NCI-H2029 treated with DMSO at 0.1 percent for 48 hours (cell line): ENCODE measurements at regions not wholly inside any gene's neighbourhood (a gene's known extent, or its start where the extent isn't known, plus 50 kb on each side); places are given as distances from the start of the nearest gene placed in this dataset.
A peak's percentile ranks its signal among the peaks of the same experiment; 100 is the strongest.
"Not testable (repeated sequence)": the region's sequence is repeated elsewhere in the genome, so short reads cannot be mapped to it uniquely, and the experiment has no call there.

ENCODE experiments used
- DNase-seq: peaks from one replicate; lab custom pipeline; 2025; lab: John Stamatoyannopoulos, UW

- no peak for DNase-seq
These were observed 51.2 kb upstream of the RDX start for GRCh38 chr11:110347660-110348059.

- no peak for DNase-seq
These were observed 53.0 kb upstream of the RDX start for GRCh38 chr11:110349138-110349996.

- DNase-seq: not testable (repeated sequence)
These were observed 53.6 kb upstream of the RDX start for GRCh38 chr11:110349997-110350383.

- no peak for DNase-seq
These were observed 58.8 kb upstream of the RDX start for GRCh38 chr11:110355011-110355744.

DNA sequence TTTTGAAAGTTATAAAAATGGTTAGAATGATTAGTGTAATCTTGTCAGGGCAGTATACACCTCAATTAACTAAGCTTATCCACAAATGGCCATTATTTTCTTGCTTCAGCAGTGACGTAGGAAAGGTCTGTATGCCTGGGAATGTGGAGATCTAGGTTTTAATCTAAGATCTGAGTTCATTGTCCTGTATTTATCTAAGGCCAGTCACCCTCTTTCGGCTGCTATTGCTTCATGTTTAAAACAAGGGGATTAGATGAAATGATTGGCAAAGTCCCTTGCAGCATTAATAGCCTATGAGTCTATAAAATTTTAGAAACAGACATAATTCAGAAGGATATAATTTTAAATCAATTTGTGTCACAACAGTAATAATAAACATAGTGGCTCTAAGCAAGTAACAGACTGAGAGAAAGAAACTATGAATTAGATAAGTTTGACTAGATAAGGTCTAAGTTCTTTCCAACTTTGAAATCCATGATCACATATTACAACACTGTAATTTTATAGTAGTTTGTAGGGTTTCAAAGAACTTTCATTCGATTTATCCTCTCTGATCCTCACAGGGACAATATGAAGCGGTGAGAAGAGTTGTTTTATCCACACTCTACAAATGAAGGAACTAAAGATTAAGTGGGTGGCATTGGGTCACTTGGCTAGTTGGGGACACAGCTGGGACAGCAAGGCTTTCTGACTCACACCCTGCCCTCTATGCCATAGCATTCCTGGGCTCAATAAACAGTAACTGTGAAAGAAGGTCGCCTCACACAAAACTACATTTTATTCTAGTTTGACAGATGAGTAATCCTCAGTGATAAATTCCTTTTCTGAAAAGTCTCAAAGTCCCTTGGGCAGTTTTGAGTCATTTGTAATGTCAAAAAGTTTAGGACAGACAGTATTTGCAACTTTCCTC lies 60.6 kb upstream of the RDX start:
- DNase-seq: no peak

GRCh38 chr11:110358336-110358735 lies 61.9 kb upstream of the RDX start:
- no peak for DNase-seq

DNA sequence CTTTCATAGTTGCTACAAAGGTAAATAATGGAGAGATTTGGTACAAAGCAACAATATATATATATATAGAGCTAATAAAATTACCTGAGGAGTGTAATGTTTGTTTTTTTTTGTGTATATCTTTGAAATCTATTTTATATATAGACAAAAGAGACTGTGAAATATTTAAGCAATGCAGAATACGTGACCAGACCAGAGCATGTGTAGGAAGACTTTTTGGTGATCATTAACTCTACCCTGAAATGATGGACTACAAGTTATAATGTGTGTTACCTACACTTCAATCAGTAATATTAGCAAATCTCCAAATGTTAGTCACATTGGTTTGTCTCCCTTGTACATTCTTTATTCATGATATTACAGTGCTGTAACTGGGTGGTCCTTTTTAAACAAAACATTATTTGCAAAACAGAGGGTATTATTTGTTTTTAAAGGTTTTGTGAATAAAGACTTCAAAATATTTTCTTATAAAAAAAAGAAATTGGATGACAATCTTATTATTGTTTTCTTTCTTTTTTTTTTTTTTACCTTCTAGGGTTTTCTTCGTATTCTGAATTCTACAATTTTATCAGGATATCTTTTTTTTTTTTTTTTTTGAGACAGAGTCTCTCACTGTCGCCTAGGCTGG lies 64.5 kb upstream of the RDX start:
- DNase-seq: not testable (repeated sequence)

DNA sequence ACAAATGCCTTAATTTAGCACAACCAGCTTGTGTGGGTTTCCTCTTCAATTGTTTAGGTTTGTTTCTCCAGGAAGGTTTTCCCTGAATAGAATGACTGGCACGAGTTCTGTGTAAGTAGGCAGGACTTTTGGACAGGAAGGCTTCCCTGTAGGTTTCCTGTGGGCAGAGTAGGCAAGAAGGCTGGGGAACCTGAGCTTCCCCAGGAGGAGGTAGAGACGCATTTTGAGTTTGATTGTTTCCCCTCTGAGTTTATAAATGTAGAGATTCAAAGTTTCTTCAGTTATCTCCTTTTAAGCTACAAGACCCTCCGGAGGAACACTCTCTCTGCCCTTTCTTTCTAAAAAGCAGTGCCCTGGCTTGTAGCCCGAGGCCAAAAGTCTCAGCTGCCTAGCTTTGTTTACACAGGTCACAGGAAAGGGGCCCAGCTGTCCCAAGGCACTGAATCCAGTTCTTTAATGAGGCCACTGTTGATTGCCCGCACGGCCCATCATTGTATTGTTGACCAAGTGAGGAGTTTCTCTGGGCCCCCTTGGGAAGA lies 66.6 kb upstream of the RDX start:
- DNase-seq: peak; percentile 46

DNA sequence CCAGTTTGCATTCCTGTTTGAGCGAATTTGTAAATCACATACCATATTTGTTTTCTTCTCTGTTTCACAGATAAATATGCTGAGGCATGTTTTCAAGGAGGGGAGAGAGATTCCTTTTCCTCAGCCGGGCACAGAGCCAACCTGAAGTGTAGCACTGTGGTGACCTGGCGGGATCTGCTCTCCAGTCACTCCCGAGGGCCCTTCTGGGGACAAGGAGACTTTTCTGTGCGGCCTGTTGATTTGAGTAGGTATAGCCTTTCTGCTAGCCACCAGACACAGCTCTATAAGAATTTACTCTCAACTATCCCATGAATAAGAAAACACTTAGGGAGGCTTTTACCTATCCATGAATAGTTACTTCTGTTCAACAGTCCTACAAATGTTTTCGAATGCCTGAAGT lies 63.5 kb upstream of the FDX1 start:
- DNase-seq: peak; percentile 74

GRCh38 chr11:110367571-110367970 lies 62.2 kb upstream of the FDX1 start:
- DNase-seq: no peak

DNA sequence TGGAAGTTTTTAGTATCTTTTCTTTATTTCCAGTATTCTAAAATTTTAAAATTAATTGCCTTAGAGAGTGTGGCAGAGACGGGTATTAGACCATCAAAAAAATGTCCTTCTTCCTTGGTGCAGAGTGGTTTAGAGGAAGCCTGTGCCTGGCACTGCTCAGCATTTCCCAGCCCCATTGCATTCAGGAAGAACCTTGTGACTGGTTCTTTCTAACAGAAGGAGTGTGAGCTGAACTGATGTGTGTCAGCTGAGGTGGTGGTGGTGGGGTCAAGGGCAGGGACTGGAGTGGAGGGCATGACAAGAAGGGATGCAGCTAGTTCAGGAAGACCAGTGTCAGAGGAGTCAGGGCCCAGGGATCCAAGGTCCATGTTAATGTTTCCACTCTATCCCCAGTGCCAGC lies 58.7 kb upstream of the FDX1 start:
- no peak for DNase-seq

DNA sequence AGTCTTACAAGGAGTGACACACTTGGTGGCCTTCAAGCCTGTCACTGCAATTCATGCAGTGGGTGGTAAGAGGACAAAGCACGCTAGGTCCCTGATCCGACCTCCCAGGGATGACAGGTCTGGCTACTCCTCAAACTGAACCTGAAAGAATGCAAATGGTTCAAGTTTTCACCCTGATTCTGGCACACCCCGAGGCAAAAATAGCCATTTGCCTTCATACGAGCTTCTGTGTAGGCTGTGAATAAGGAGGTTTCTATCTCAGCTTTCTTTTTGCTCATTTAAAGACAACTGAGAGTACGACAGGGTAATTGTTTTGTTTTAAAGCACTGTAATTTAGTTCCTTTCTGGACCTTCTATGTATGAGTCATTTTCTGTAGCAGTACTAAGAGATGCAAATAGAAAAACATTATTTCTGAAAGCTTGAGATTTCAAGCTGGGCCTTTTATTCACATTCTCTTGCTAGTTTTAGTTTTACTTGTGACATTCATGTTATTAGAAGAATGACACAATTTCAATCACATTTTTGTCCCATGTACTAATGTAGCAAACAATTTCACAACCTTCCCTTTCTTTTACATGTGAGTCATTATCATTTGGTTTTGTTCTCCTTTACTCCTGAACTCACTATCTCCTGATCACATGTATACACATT lies 56.6 kb upstream of the FDX1 start:
- no peak for DNase-seq

DNA sequence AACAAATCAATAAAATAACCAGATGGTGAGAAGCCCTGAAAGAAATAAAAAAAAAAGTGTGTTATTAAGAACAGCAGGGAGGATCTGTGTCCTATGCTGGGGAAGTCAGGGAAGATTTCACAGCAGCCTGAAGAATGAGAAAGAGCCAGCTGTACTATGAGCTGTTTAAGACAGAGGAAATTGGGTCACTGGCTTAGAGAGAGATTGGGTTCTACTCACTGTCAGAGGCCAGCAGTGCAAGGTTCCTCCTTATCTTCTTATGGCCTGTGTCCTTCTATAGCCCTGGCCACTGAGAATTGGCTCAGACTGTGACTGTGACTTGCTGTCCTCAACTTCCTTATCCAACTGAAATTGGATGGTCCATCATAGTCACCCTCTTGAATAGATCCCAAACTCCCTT lies 54.8 kb upstream of the FDX1 start:
- no peak for DNase-seq

GRCh38 chr11:110375351-110375750 lies 54.4 kb upstream of the FDX1 start:
- no peak for DNase-seq

- DNase-seq: no peak
These were observed 53.7 kb upstream of the FDX1 start for GRCh38 chr11:110376021-110376420.

- peak; percentile 90 for DNase-seq
These were observed 52.9 kb upstream of the FDX1 start for GRCh38 chr11:110376711-110377324.

GRCh38 chr11:110377434-110377833 lies 52.3 kb upstream of the FDX1 start:
- DNase-seq: no peak

GRCh38 chr11:110379261-110379660 lies 50.5 kb upstream of the FDX1 start:
- DNase-seq: no peak

DNA sequence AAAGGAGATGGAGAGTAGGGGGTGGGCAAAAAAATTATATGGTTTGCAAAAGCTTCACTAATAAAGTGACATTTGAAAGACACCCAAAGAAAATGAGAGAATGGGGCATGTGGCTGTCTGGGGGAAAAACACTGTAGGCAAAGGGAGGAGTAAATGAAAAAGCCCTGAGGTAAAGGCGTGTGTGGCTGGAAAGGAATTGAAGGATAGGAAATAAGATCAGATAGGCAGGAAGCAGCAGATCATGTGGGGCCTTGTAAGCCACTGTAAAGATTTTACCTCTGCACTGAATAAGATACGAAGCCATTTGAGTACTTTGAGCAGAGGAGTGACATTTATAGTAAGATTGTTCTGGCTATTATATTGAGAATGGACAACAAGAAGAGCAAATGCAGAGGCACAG lies 49.8 kb upstream of the FDX1 start:
- no peak for DNase-seq
